H9 (cell line): ENCODE measurements at regions not wholly inside any gene's neighbourhood (a gene's known extent, or its start where the extent isn't known, plus 50 kb on each side); places are given as distances from the start of the nearest gene placed in this dataset.

Experiments used
- DNase-seq: peaks from one replicate; pipeline ENCODE4 v3.0.0-alpha.2; 2017
- H2AFZ ChIP-seq: one replicate; pipeline ENCODE4 v1.6.1; 2013; ENCODE audit warnings: mild to moderate bottlenecking, low read length, control low read depth, moderate library complexity
- H2AK5ac ChIP-seq: 2 replicates; pipeline ENCODE4 v1.6.1; 2013; ENCODE audit warnings: low read length, control low read depth, mixed read lengths; ENCODE audit not compliant: insufficient read length
- H2BK120ac ChIP-seq: one replicate; pipeline ENCODE4 v1.6.1; 2013; ENCODE audit warnings: low read depth, mild to moderate bottlenecking, low read length, control low read depth, inconsistent platforms; ENCODE audit not compliant: poor library complexity, severe bottlenecking
- H2BK12ac ChIP-seq: 2 replicates; pipeline ENCODE4 v1.6.1; 2013; ENCODE audit warnings: low read length, control low read depth, mixed read lengths, low read depth; ENCODE audit not compliant: insufficient read length
- H2BK15ac ChIP-seq: 2 replicates; pipeline ENCODE4 v1.6.1; 2013; ENCODE audit warnings: low read depth, low read length, control low read depth
- H2BK20ac ChIP-seq: one replicate; pipeline ENCODE4 v1.6.1; 2013; ENCODE audit warnings: low read depth, mild to moderate bottlenecking, low read length, control low read depth, inconsistent platforms; ENCODE audit not compliant: poor library complexity, severe bottlenecking
- H2BK5ac ChIP-seq: 2 replicates; pipeline ENCODE4 v1.6.1; 2013; ENCODE audit warnings: low read length, control low read depth, mixed read lengths; ENCODE audit not compliant: insufficient read length
- H3K14ac ChIP-seq: 2 replicates; pipeline ENCODE4 v1.6.1; 2013; ENCODE audit warnings: low read length, control low read depth; ENCODE audit not compliant: insufficient read depth
- H3K18ac ChIP-seq: 2 replicates; pipeline ENCODE4 v1.6.1; 2013; ENCODE audit warnings: low read depth, mild to moderate bottlenecking, mixed read lengths, low read length, control low read depth; ENCODE audit not compliant: insufficient read length
- H3K23ac ChIP-seq: 2 replicates; pipeline ENCODE4 v1.6.1; 2013; ENCODE audit warnings: low read length, control low read depth, mixed read lengths, low read depth; ENCODE audit not compliant: insufficient read length
- H3K23me2 ChIP-seq: 2 replicates; pipeline ENCODE4 v1.6.1; 2013; ENCODE audit warnings: low read depth, mild to moderate bottlenecking, mixed read lengths, low read length, control low read depth; ENCODE audit not compliant: insufficient read length, poor library complexity, severe bottlenecking
- H3K27ac ChIP-seq: 2 replicates; pipeline ENCODE4 v1.5.1; 2013; ENCODE audit warnings: low read length, control low read depth, mixed read lengths, low read depth; ENCODE audit not compliant: insufficient read length
- H3K27me3 ChIP-seq: 2 replicates; pipeline ENCODE4 v1.6.1; 2013; ENCODE audit warnings: low read length, control low read depth, inconsistent platforms; ENCODE audit not compliant: insufficient read depth
- H3K4ac ChIP-seq: 2 replicates; pipeline ENCODE4 v1.6.1; 2013; ENCODE audit warnings: low read depth, mild to moderate bottlenecking, control low read depth, inconsistent platforms, low read length, moderate library complexity
- H3K4me1 ChIP-seq: 2 replicates; pipeline ENCODE4 v1.6.1; 2013; ENCODE audit warnings: low read length, control low read depth, inconsistent platforms; ENCODE audit not compliant: insufficient read depth
- H3K4me2 ChIP-seq: 2 replicates; pipeline ENCODE4 v1.6.1; 2013; ENCODE audit warnings: low read length, control low read depth, mixed read lengths; ENCODE audit not compliant: insufficient read length, insufficient read depth
- H3K56ac ChIP-seq: 2 replicates; pipeline ENCODE4 v1.6.1; 2013; ENCODE audit warnings: low read depth, mild to moderate bottlenecking, mixed read lengths, low read length, control low read depth; ENCODE audit not compliant: insufficient read length
- H3K79me1 ChIP-seq: 2 replicates; pipeline ENCODE4 v1.6.1; 2013; ENCODE audit warnings: low read depth, mild to moderate bottlenecking, moderate library complexity, low read length, control low read depth, inconsistent platforms; ENCODE audit not compliant: insufficient read depth, poor library complexity, severe bottlenecking
- H3K79me2 ChIP-seq: 2 replicates; pipeline ENCODE4 v1.6.1; 2013; ENCODE audit warnings: low read length, control low read depth, inconsistent platforms; ENCODE audit not compliant: insufficient read depth
- H3K9ac ChIP-seq: 2 replicates; pipeline ENCODE4 v1.6.1; 2013; ENCODE audit warnings: low read length, control low read depth, mixed read lengths; ENCODE audit not compliant: insufficient read length; ENCODE audit errors: extremely low read depth
- H3K9me3 ChIP-seq: one replicate; pipeline ENCODE4 v1.6.1; 2013; ENCODE audit warnings: low read depth, low read length, inconsistent platforms; ENCODE audit not compliant: control insufficient read depth
- H3T11ph ChIP-seq: one replicate; pipeline ENCODE4 v1.6.1; 2013; ENCODE audit warnings: mild to moderate bottlenecking, low read length, control low read depth, inconsistent platforms
- H4K20me1 ChIP-seq: one replicate; pipeline ENCODE4 v1.6.1; 2013; ENCODE audit not compliant: control insufficient read depth, insufficient read length, insufficient read depth
- H4K5ac ChIP-seq: 2 replicates; pipeline ENCODE4 v1.6.1; 2013; ENCODE audit warnings: low read depth, mild to moderate bottlenecking, mixed read lengths, low read length, control low read depth; ENCODE audit not compliant: insufficient read length
- H4K8ac ChIP-seq: replicated peaks from 2 replicates; pipeline ENCODE4 v1.6.1; 2013; ENCODE audit warnings: low read length, control low read depth, mixed read lengths, low read depth; ENCODE audit not compliant: insufficient read length
- H4K91ac ChIP-seq: 2 replicates; pipeline ENCODE4 v1.6.1; 2013; ENCODE audit warnings: low read depth, mild to moderate bottlenecking, moderate library complexity, mixed read lengths, low read length, control low read depth; ENCODE audit not compliant: insufficient read length
- H3K27ac Mint-ChIP-seq, 3 experiments: 2 replicates in 2 of 3; 3 replicates in 1 of 3; pipeline ENCODE4 v1.8.0; 2020 to 2021; ENCODE audit warnings: mixed read lengths in 3 of 3, mild to moderate bottlenecking in 1 of 3, moderate library complexity in 1 of 3
- H3K27me3 Mint-ChIP-seq: 2 replicates; pipeline ENCODE4 v1.8.0; 2021; ENCODE audit warnings: low read depth, mild to moderate bottlenecking, moderate library complexity, mixed read lengths
- H3K36me3 Mint-ChIP-seq, 3 experiments: 2 replicates in 2 of 3; 3 replicates in 1 of 3; pipeline ENCODE4 v1.8.0; 2020 to 2021; ENCODE audit warnings: low read depth in 3 of 3, mixed read lengths in 3 of 3; ENCODE audit not compliant: insufficient read depth in 1 of 3
- H3K4me1 Mint-ChIP-seq, 2 experiments: 2 replicates each; pipeline ENCODE4 v1.8.0; 2020; ENCODE audit warnings: mixed read lengths in 2 of 2
- H3K4me3 Mint-ChIP-seq, 2 experiments: 2 replicates in 1 of 2; 3 replicates in 1 of 2; pipeline ENCODE4 v1.8.0; 2020 to 2021; ENCODE audit warnings: mild to moderate bottlenecking in 2 of 2, mixed read lengths in 2 of 2, moderate library complexity in 1 of 2
- H3K9me3 Mint-ChIP-seq, 2 experiments: 2 replicates in 1 of 2; 3 replicates in 1 of 2; pipeline ENCODE4 v1.8.0; 2020; ENCODE audit warnings: mild to moderate bottlenecking in 2 of 2, mixed read lengths in 2 of 2, moderate library complexity in 1 of 2
- CTCF ChIP-seq: fragments of 200-600 bp; sonication (generic); conservative IDR thresholded peaks from 3 replicates; pipeline ENCODE4 v1.8.0; 2021; ENCODE audit warnings: antibody characterized with exemption, mild to moderate bottlenecking
- WGBS: extraction: QIAGEN DNeasy Blood & Tissue Kit; methylation state at CpG from one replicate; pipeline ENCODE4 v1.1.7; 2013; ENCODE audit warnings: missing lambda C conversion rate, low lambda C conversion rate, mixed read lengths; ENCODE audit not compliant: insufficient read length; ENCODE audit errors: extremely low coverage; 5-methylcytosine and 5-hydroxymethylcytosine counted together

- Mint-ChIP-seq H3K4me3 (no peak overlapping the region), H3K36me3 (peaks cover 0 to 4% (median 0%) of the 10 kb centered on the region in 3 experiments; a peak in 3 of 7 replicates), H3K9me3 (peaks cover 0 to 6% of the 10 kb centered on the region in 2 experiments; a peak in 3 of 5 replicates), H3K27ac (no peak overlapping the region; a peak in 1 of 7 replicates), H3K27me3 (no peaks in the 10 kb centered on the region), H3K4me1 (no peaks in the 10 kb centered on the region)
- no peak overlapping the region for H2BK5ac ChIP-seq
- no peak overlapping the region for H3K9ac ChIP-seq
- no peak overlapping the region for H3K56ac ChIP-seq
- no peak overlapping the region for H4K8ac ChIP-seq
- H2BK20ac ChIP-seq: no peak overlapping the region
- no peak overlapping the region for H2AK5ac ChIP-seq
- no peak overlapping the region for H3K27ac ChIP-seq
- H3K27me3 ChIP-seq: no peaks in the 10 kb centered on the region
- H3K4ac ChIP-seq: no peak overlapping the region
- no peak overlapping the region for H3T11ph ChIP-seq
- no peak overlapping the region for H3K23ac ChIP-seq
- DNase-seq: no peak
- H3K9me3 ChIP-seq: no peaks in the 10 kb centered on the region
- H3K4me1 ChIP-seq: no peaks in the 10 kb centered on the region
- no peaks in the 10 kb centered on the region for H3K23me2 ChIP-seq
- no peak overlapping the region for H2BK15ac ChIP-seq
- no peak overlapping the region for H3K14ac ChIP-seq
- no peaks in the 10 kb centered on the region for H3K79me1 ChIP-seq
- no peak overlapping the region for H4K5ac ChIP-seq
- no peaks in the 10 kb centered on the region for H4K20me1 ChIP-seq
- H4K91ac ChIP-seq: no peak overlapping the region
- no CpG with 5 or more reads among the region's 6 CpGs for WGBS
- H3K4me2 ChIP-seq: no peak overlapping the region
- no peak for TF ChIP-seq CTCF
- no peak overlapping the region for H2AFZ ChIP-seq
- H3K18ac ChIP-seq: no peak overlapping the region
- no peak overlapping the region for H2BK12ac ChIP-seq
- no peaks in the 10 kb centered on the region for H3K79me2 ChIP-seq
- no peak overlapping the region for H2BK120ac ChIP-seq
Measured at GRCh38 chr10:57053530-57053929, 692.5 kb upstream of the ZWINT start.
